Epidermal melanocyte (primary cell): ENCODE measurements at regions not wholly inside any gene's neighbourhood (a gene's known extent, or its start where the extent isn't known, plus 50 kb on each side); places are given as distances from the start of the nearest gene placed in this dataset.

Source experiments
- DNase-seq: peaks from one replicate; pipeline ENCODE4 v3.0.0; 2011; ENCODE audit warnings: low spot score; ENCODE audit not compliant: insufficient read length

DNA sequence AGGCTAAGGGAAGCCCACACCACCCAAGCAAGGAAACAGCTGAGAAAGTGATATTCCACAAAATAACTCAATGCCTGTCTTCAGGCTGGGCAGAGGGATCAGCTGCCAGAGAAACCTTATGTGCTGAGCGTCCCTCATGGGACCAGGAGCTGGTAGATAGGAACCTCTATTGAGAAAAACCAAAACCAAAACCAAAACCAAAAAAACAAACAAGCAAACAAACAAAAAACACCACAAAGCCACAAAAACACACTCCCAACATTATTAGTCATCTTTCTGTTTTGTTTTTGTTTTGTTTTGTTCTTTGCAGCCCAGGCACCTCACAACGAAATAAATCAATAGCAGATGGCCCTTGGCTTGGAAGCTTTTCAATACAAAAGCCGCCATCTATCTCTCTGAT lies 760.8 kb upstream of the CELF2 start:
- DNase-seq, result no peak

DNA sequence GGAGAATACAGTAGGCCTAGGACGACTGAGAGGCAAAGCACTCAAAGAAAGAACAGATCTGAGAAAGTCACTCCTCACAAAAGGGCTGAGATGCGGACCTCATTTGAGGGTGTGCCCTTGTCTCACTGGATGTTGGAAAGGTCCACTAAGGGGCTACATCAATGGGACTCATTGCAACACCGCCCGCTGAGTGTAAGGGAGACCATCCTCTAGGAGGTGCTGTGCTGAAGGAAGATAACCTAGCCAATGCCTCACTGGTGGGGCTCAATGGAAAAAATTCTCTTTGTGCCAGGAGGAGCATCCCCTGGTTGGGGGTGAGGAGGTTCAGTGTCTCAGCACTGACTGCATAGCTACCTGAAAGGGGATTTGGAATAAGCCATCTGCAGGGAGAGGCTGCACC lies 758.7 kb upstream of the CELF2 start:
- no peak for DNase-seq

DNA sequence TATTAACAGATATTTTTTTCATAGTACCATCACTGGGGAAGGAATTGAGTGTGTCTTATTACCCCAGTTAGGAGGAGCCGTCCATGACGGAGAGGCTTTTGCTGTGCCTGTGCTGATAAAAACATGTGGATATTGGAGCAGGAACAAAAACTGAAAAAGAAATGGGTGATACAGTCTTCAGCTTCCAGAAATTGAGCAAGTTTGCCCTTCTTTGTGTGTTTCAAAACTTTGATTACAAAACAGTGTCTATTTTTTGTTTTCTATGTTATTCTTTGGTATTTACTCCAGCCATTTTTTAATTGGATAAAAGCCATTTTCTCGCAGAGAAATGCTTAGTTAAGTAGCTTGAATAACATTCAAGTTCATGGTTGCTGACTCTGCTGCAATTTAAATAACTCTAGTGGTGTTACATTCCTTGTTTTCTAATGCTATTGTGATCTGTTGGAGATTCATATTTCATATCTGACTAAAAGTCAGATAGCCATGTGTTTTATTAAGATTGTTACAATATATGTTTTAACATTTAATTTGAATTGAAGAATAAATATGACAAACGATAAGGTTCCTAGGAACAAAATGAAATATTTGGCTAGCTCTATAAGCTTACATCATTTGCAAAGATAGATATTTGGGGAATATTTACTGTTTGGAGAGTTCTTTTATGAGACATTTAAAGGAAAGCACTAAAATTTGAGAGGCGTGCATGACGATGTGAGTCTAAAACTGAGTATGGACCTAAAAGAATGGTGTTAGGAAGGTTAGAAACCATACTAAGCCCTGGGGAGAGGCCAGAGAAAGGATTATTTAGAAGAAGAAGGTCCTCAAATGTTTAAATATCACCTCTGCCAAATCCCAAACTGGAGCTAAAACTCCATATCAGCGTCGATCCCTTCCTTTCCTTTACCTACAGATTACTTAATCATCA lies 747.3 kb upstream of the CELF2 start:
- no peak for DNase-seq

DNA sequence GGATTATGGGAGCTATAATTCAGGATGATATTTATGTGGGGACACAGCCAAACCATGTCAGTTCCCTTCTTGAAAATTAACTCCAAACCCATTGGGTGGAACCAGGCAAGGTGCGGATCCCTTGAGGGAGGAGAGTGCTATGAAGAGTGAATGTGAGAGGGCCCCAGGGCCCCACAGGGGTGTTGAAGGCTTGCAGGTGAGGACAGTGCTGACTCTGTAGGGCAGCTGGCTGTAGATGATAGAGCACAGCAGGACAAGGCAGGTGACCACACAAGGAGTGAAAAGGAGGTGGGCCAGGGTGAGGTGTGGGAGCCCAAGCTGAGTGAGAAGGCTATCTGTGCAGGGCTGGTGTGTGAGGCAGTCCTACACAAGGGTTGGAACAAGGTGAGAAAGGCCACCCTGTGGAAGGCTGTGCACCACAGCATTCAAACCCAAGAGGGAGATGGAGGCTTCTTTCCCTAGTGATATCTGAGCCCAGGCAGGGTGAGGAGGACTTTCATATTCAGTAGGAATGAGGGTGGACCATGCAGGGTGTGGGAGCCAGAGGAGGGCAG lies 746.0 kb upstream of the CELF2 start:
- no peak for DNase-seq

DNA sequence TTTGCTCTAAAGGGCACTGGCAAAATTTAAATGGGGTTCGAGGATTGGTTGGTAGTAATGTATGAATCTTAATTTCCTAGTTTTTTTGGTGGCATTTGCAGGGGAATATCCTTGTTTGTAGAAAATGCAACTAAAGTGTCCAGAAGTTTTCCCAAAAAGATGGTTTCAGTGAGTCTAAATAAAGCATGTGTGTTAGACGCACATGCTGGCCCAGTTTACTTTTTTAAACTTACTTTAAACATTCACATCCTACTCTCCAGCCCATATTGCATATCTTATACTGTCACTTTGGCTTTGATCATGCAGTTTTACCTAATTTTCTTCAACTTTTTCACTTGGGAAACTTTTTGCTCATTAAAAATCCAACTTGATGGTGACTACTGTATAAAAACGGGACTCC lies 744.0 kb upstream of the CELF2 start:
- DNase-seq, result no peak

DNA sequence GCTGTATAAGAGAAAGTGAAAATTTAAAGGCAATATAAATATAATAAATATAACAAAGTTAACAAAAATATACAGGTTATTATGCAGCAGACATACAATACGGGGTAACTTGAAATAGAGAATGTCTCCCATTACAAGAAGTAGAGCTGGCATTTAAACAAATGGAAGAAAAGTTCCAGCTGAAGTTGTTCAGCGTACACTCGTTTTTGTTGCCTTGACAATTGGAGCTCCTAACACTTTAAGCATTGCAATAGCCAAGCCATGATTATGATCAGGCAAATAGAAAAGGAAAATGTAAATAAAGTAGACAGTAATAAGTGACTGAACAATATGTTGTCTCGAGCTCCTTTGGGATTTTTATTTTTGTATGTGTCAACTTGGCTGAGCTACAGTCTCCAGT lies 737.8 kb upstream of the CELF2 start:
- no peak for DNase-seq

DNA sequence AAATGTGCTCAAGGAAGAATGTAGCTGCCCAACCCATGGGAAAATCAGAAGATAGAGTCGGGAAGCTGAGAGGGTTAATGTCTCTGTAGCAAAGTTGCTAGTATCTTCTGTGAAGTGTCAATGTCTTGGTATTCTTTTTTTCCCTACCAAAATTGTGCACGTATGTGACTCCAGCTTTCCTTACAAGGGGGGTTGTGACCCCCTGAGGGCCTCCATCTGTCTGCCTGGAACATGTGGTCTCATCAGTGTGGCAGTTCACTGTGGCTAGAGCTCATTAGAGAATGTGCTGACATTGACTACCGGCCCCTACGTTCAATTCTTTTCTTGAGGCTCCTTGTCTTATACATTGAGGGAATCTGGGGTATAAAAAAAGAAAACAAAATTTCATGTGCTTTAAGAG lies 725.2 kb upstream of the CELF2 start:
- DNase-seq, result no peak

DNA sequence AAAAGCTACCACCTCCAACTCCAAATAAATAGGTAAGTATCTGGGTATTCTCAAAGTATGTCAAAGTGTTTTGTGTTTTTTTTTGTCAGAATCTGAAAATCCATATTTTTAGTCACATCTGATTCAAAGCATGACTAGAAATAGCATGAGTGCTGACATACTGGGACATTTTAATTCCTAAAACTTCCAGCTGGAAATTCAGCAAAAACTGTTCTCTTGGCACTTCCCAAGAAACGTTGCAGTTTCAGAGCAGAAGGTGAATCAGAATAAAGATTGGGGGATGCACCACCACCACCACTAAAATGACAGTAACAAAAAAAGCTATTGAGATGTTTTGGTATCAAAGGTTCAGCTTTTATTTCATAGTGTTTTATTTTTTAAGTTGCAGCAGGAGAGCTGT lies 724.6 kb upstream of the CELF2 start:
- no peak for DNase-seq

DNA sequence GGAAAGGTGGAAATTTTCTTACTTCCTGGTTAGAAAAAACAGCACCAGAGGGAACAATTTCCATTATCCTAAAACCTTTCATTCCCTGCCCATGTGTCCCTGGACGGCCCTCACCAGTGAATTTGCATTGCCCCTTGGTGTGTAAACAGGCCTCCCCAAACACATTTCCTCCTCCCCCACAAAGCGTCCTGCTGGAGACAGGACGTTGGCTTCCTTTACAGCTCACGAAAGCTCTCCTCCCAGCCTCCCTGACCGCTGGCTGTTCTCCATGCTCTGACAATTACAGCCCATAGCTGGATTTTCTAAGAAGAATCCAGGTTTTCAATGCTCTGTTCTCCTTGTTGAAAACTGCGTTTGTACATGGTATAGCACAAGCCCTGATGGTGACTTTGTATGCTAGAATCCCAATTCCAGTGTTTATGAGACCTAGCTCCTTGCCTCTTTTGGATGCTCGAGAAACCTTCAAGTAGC lies 724.2 kb upstream of the CELF2 start:
- no peak for DNase-seq

DNA sequence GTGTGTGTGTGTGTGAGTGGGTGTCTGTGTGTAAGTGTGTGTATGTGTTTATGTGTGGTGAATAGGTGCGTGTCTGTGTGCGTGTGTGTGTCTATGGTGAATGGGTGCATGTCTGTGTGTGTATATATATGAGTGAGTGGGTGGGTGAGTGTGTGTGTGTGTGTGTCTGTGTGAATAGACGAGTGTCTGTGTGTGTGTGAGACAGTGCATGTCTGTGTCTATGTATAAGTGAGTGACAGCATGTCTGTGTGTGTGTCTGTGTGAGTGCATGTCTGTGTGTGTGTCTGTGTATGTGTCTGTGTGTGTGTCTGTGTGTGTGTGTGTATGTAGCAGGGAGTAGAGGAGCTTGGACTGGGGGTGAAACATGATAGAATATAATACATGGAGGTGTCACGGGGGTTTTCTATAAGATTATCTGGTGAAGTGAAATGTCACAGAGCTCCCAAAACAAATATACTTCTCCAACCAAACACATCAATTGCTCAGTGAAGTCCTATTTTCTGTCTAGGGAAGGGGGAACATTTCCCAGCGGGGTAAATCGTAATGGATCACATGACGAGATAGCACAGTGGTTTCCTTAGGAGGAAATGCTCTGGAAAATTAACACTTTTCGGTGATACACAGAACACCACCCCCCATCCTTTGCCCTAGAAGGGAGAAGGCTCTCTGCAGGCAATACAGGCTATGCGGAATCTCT lies 723.3 kb upstream of the CELF2 start:
- DNase-seq, result no peak

DNA sequence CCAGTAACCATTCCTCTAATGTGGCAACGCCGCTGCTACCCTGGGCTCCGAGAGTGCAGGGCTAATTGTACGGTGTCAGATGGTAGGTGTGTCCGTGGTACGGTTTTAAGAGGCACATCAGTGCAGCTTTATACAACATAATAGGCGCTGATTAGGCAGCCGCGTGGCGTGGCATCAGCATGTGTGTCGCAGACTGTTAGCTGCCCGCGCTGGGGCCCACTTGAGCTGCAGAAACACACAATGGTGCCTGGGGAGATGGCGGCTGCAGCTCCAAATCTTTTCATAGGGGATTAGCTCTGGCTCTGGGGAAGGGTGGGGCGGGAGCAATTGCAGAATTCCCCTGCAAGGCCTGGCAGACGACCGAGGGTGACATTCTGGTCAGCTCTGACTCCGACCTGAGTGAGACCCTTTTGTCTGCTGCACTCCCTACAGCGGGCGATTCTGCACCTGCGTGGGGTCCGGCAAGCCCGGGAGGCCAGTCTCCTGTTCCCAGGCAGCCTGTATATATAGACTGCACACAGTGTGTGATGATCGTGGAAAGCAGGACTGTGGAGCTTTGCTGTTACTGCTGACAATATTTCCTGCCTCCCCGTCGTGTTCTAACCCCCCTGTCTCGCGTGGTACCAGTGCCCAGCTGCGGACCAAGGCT lies 722.7 kb upstream of the CELF2 start:
- no peak for DNase-seq

DNA sequence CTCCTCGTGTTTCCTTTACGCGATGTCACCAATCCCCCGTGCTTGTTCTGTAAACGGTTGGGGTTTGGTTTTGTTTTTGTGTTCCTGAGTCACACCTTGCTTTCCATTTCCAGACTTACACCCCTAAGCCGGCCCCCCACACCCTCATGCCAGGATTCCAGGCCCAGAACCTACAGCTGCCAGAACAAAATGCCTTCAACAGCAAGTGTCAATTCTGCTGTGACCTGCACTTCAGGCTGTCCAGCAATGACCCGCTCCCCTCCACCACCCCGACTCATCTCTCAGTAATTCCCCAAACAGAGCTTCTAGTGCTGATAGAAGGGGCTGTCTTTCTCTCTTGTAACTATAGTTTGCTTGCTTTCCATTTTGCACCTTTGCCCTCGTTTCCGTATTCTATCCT lies 722.1 kb upstream of the CELF2 start:
- no peak for DNase-seq

DNA sequence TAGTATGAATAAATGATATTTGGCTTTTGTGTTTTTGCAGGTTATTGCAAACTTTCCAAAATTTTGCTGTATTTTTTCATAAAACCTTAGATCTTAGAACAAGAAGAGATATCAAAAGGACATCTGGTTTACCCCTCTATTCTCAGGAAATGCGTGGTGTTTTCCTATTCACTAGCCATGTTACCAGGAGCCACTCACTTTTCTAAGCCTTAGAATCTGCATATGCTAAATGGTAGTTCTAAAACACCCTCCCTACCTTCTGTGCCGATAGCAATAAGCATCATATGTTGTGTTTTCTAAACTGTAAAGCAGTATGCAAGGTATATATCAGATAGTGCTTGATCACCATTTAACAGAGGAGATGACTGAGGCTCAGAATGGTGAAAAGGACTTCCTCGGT lies 715.0 kb upstream of the CELF2 start:
- DNase-seq, result no peak

DNA sequence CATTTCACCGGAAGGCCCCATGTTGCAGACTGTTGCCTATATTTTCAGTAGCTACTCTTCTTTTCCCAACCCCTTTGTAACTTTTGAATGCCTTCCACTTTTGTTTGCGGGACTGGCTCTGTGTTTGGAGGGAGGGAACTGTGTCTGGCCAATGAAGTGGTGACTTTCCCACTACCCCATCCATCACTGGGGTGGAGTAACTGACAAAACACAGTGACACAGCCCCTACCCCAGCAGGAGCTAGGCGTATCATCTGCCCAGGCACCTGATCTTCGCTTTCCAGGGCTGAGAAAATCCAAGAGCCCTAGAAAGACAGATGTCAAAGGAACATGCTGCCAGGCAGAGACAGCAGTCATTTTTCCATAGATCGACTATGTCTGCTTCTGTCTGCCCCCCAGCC lies 710.6 kb upstream of the CELF2 start:
- no peak for DNase-seq

DNA sequence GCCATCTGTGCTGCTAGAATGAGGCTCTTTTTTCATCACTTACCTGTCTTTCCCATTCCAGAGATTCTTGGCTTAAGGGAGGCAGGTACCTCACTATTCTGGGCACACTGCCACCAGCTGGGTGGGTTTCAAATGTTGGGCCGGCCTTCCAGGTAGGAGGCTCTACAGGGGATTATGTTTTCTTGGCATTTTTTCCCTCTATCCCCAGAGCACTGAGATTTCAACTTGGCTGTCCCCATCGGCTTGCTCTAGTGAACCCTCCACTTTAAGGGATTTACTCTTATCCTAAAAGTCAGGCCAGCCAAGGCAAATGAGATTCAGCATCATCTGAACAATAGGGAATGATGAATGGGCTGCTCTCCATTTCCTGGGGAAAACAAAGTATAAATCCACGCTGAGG lies 710.1 kb upstream of the CELF2 start:
- DNase-seq, result no peak

DNA sequence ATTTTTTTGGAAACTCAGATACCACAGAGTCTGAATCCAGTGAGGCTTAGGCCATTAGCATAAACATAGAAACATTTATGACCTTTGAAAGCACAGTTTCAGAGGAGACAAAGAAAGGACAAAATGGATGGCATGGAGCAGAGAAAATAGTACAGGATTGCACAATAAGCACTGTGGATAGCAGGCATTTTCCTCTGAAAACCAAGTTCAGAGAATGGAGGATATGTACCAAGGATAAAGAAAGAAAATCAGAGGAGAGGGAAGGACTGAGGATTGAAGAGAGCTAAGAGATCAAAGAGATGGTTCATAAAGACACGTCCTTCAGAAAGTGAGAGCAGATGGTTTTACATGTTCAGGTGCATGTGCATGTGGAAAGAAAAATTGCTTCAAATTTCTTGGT lies 707.2 kb upstream of the CELF2 start:
- DNase-seq, result no peak

DNA sequence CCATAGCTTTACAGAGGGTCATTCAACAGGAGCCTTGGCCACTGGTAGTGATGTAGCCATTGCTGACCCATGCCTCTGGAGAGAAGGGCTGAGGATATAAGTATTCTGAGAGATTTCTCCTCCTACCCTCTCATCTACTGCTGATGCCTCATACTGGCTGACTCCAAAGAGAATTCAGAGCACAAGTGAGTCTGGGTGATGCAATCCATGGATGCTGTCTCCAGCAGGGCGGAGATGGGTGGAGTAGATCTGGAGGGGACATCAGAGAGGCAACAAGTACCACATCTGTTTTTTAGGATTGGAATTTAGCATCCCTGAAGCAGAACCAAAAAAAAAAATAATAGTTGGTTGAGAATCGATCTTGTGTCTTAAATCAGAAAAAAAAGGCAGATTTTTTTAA lies 705.7 kb upstream of the CELF2 start:
- DNase-seq, result no peak

DNA sequence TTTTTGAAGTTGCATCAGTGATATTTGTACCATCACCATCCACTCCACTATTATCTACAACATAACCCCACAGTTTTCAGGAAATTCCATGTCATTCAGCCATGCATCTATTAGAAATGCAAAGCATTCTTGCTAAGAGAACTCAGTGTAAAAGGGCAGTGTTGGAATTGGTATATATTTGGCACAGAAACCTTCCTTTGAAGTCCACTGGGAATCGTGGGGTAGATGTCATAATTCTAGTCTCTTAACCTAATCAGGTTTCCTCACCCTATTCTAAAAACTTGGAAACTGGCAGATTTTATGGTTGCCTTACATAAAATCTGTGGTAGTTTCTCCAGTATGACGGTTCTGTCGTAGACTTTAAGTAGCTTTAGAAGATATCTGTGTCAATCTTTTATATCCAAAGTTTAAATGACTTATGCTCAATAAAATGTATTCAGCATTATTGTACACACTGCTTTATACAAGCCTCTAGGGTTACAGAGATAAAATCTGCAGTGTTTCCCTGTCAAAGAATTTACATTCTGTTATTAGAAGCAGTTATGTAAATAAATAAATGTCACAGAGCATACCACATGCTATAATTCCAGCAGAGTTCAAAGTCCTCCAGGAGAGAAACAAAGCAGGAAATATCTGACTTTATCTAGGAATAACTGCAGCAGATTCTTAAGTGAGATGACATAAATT lies 704.4 kb upstream of the CELF2 start:
- no peak for DNase-seq

DNA sequence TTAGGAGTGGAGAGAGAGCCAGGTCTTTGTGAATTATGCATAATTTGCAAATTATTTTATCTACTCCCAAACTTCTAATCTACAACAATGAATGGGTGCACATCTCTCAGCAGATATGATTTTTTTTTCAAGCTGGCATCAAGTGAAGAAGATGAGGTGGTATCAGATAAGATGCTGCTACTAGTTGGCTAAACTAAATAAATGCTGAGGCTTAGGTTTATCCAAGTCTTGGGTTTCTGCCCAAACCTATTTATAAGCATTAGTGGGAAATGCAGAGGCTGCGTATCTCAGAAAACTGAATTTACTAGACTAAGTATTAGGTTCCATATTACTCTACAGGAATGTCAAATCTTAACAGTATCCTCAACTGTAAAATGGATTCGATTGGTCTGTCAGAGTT lies 703.0 kb upstream of the CELF2 start:
- DNase-seq, result no peak

DNA sequence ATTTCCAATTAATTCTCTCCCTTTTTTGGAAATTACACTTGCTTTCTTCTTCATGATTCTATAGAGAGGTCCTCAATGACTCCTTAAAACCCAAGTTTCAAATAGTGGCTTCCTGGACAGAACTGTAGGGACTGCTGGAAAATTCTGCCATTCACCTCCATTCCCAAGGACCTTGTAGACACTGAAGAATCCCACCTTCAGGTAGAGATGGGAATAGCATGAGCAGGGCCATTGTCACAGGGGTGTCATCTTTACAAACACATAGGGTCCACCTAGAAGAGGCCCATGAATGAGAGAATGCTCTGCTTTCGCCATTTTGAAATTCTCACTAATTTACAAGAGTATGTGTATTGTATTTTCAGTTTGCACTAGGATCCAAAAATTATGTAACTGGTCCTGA lies 701.7 kb upstream of the CELF2 start:
- no peak for DNase-seq

DNA sequence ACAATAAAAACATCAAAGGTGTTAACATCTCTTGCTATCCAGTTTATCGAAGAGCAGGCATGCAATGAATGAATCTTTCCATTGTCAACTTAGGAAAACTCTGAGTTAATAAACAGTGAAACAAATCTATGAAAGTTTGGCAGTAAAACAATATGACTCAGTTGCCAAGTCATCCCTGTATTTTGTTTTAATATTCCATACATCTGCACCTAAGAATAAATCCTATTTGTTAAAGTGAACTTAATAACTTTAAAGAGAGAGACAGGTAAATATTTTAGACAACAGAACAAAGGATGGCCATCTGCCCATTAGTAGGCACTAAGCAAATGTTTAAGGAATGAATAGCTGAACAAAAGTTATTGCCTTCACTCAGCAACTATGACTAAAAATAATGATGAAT lies 700.5 kb upstream of the CELF2 start:
- no peak for DNase-seq
